DND-41 (cell line): ENCODE measurements at regions not wholly inside any gene's neighbourhood (a gene's known extent, or its start where the extent isn't known, plus 50 kb on each side); places are given as distances from the start of the nearest gene placed in this dataset.

Experiments used
- ATAC-seq: fragments of 200-7000 bp; cut with Tn5 transposase; 3 replicates; pipeline ENCODE4 v1.9.1; 2021; ENCODE audit warnings: low read depth; ENCODE audit not compliant: insufficient read depth
- DNase-seq: peaks from one replicate; pipeline ENCODE4 v3.0.0-alpha.2; 2020
- H2AFZ ChIP-seq: 2 replicates; pipeline ENCODE4 v1.6.0; 2012; ENCODE audit warnings: low read depth, low read length
- H3K27ac ChIP-seq: 2 replicates; pipeline ENCODE4 v1.5.1; 2012; ENCODE audit warnings: low read length, inconsistent platforms
- H3K27me3 ChIP-seq: fragments of 200-600 bp; sonication (generic); 2 replicates; pipeline ENCODE4 v1.6.0; 2012; ENCODE audit warnings: low read length, mild to moderate bottlenecking, inconsistent platforms; ENCODE audit not compliant: insufficient read depth, poor library complexity
- H3K36me3 ChIP-seq: 2 replicates; pipeline ENCODE4 v1.5.1; 2012; ENCODE audit warnings: low read length, inconsistent platforms; ENCODE audit not compliant: insufficient read depth
- H3K4me1 ChIP-seq: 2 replicates; pipeline ENCODE4 v1.5.1; 2012; ENCODE audit warnings: mild to moderate bottlenecking, low read length; ENCODE audit not compliant: insufficient read depth
- H3K4me2 ChIP-seq: 2 replicates; pipeline ENCODE4 v1.6.0; 2012; ENCODE audit warnings: mild to moderate bottlenecking, moderate library complexity, low read length, inconsistent platforms; ENCODE audit not compliant: insufficient read depth
- H3K4me3 ChIP-seq, 2 experiments: fragments of 200-600 bp in 1 of 2; shearing (Covaris generic) in 1 of 2; 2 replicates each; pipeline ENCODE4 v1.5.1; 2012 to 2016; ENCODE audit warnings: inconsistent platforms in 2 of 2, low read length in 2 of 2, mild to moderate bottlenecking in 2 of 2, low read depth in 1 of 2, moderate library complexity in 1 of 2
- H3K79me2 ChIP-seq: 2 replicates; pipeline ENCODE4 v1.6.0; 2012; ENCODE audit warnings: low read length, inconsistent platforms; ENCODE audit not compliant: insufficient read depth
- H3K9ac ChIP-seq: 2 replicates; pipeline ENCODE4 v1.6.0; 2012; ENCODE audit warnings: low read depth, mild to moderate bottlenecking, inconsistent platforms, low read length, moderate library complexity
- H3K9me3 ChIP-seq: 2 replicates; pipeline ENCODE4 v1.5.1; 2012; ENCODE audit warnings: low read length, moderate library complexity, mild to moderate bottlenecking, inconsistent platforms; ENCODE audit not compliant: insufficient read depth, severe bottlenecking
- H4K20me1 ChIP-seq: 2 replicates; pipeline ENCODE4 v1.6.0; 2012; ENCODE audit warnings: low read length; ENCODE audit not compliant: insufficient read depth
- CTCF ChIP-seq: IDR thresholded peaks from 2 replicates; pipeline ENCODE4 v1.5.1; 2012; ENCODE audit warnings: borderline replicate concordance, low read length, moderate library complexity, mild to moderate bottlenecking; ENCODE audit not compliant: poor library complexity, severe bottlenecking; ENCODE audit errors: extremely low read depth
- EZH2 ChIP-seq: IDR thresholded peaks from 3 replicates; pipeline ENCODE4 v1.6.1; 2012; ENCODE audit warnings: borderline replicate concordance, low read depth, mild to moderate bottlenecking, moderate library complexity, low read length, inconsistent platforms; ENCODE audit not compliant: severe bottlenecking

DNA sequence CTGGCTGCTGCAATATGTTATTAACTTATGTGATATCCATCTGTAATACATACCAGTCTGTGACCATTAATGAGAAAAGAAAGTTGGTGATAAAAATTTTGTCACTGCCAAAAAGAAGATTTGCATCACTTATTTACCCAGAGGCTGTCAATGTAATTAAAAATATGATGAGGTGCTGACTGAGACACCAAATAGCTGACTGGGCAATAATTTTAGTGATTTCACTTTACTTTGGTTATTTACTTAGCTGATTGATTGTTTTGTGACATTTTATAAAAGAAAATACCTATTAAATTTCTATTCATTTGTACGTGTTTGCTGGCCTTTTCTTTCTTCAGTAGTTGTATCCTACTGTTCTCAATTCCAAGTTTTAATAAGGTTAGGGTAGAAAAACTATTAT is 139.2 kb downstream of the HLX start:
- TF ChIP-seq EZH2 (no peak), CTCF (no peak)
- DNase-seq (no peak), ATAC-seq (no peak)
- no peaks in the 10 kb centered on the region for H4K20me1 ChIP-seq
- no peaks in the 10 kb centered on the region for H3K9me3 ChIP-seq
- no peak overlapping the region for H3K4me2 ChIP-seq
- H3K27me3 ChIP-seq, result no peaks in the 10 kb centered on the region
- no peak overlapping the region for H3K9ac ChIP-seq
- H3K4me3 ChIP-seq, result no peak overlapping the region
- H2AFZ ChIP-seq, result no peak overlapping the region
- H3K36me3 ChIP-seq, result no peaks in the 10 kb centered on the region
- H3K4me1 ChIP-seq, result no peaks in the 10 kb centered on the region
- no peaks in the 10 kb centered on the region for H3K79me2 ChIP-seq
- H3K27ac ChIP-seq, result no peak overlapping the region

- Histone ChIP-seq H3K9ac (no peak overlapping the region), H2AFZ (no peak overlapping the region), H4K20me1 (no peaks in the 10 kb centered on the region), H3K27ac (no peak overlapping the region), H3K4me1 (no peaks in the 10 kb centered on the region), H3K79me2 (no peaks in the 10 kb centered on the region), H3K36me3 (no peaks in the 10 kb centered on the region), H3K27me3 (no peaks in the 10 kb centered on the region), H3K4me3 (no peak overlapping the region), H3K4me2 (no peak overlapping the region), H3K9me3 (no peaks in the 10 kb centered on the region)
- DNase-seq (no peak), ATAC-seq (no peak)
- TF ChIP-seq EZH2, result no peak
Measured at GRCh38 chr1:221022331-221022730, 143.1 kb downstream of the HLX start.

DNA sequence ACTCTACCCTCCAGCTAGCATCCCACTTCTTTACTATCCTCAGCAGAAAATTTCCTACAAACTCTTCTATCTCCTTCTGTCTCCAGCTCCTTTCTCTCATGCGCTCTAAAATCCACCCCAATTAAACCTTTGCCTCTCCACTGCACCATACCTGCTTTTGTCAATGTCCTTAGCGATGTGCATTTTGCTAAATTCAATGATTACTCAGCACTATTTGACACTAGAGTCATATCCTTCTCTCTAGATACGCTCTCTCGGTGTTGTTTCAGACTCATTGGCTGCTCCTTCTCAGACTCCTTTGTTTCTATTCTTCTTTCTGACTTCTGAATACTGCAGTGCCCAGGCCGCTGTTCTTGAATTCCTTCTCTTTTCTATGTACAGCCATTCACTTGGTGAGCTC is 144.2 kb downstream of the HLX start:
- DNase-seq, result no peak
- Histone ChIP-seq H4K20me1 (no peaks in the 10 kb centered on the region), H3K4me2 (no peak overlapping the region), H3K27me3 (no peaks in the 10 kb centered on the region), H3K9ac (no peak overlapping the region), H3K27ac (no peak overlapping the region), H3K36me3 (no peaks in the 10 kb centered on the region), H3K79me2 (no peaks in the 10 kb centered on the region), H3K9me3 (no peaks in the 10 kb centered on the region), H3K4me3 (no peak overlapping the region), H2AFZ (no peak overlapping the region), H3K4me1 (no peaks in the 10 kb centered on the region)
- ATAC-seq, result no peak
- no peak for TF ChIP-seq CTCF
- no peak for TF ChIP-seq EZH2

- Histone ChIP-seq H3K4me1 (no peaks in the 10 kb centered on the region), H2AFZ (no peak overlapping the region), H3K9ac (no peak overlapping the region), H3K9me3 (no peaks in the 10 kb centered on the region), H3K4me3 (no peak overlapping the region), H3K36me3 (no peaks in the 10 kb centered on the region), H3K27me3 (no peaks in the 10 kb centered on the region), H3K27ac (no peak overlapping the region), H3K79me2 (no peaks in the 10 kb centered on the region), H4K20me1 (no peaks in the 10 kb centered on the region), H3K4me2 (no peak overlapping the region)
- TF ChIP-seq CTCF (no peak), EZH2 (no peak)
- DNase-seq (no peak), ATAC-seq (no peak)
Measured at GRCh38 chr1:221025501-221025900, 146.3 kb downstream of the HLX start.
